PFSK-1 (cell line): ENCODE measurements at regions not wholly inside any gene's neighbourhood (a gene's known extent, or its start where the extent isn't known, plus 50 kb on each side); places are given as distances from the start of the nearest gene placed in this dataset.

Experiments used
- POLR2AphosphoS5 ChIP-seq: IDR thresholded peaks from 2 replicates; pipeline ENCODE4 v1.6.1; 2012; ENCODE audit warnings: low read depth, mild to moderate bottlenecking, control low read depth, low read length, moderate library complexity
- SIN3A ChIP-seq: IDR thresholded peaks from 2 replicates; pipeline ENCODE4 v1.6.1; 2012; ENCODE audit warnings: mild to moderate bottlenecking, low read length, moderate library complexity, borderline replicate concordance; ENCODE audit not compliant: insufficient read depth
- TAF1 ChIP-seq: IDR thresholded peaks from 2 replicates; pipeline ENCODE4 v1.6.1; 2012; ENCODE audit warnings: low read length, control low read depth, borderline replicate concordance; ENCODE audit not compliant: insufficient read depth
- TF ChIP-seq, protein P1 (sequence below), 2 experiments: IDR thresholded peaks; 2 replicates each; pipeline versions ENCODE4 v1.6.1 to v1.8.0; 2011 to 2012; ENCODE audit warnings: low read depth in 2 of 2, low read length in 2 of 2, control low read depth in 1 of 2, inconsistent platforms in 1 of 2, mild to moderate bottlenecking in 1 of 2, moderate library complexity in 1 of 2; ENCODE audit not compliant: insufficient read depth in 1 of 2

DNA sequence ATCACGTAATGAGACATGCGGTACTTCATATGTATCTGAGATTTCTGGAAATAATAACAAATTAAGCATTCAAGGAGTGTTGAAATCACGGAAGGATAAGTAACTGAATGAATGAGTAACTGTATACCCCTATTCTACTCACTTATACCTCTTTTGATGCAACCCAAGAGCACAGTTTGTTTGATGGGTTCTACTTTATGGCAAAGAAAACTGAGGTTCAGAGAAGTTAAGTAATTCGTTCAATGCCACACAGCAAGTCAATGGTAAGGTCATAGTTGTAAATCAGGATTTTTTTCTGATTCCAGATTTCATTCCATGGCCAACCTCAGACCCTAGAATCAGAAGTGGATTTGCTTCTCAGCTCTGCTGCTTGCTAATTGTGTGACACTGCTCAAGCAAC, 544.5 kb upstream of the TBX3 start:
- TF ChIP-seq POLR2AphosphoS5 (no peak), TAF1 (no peak), SIN3A (no peak)
- TF ChIP-seq, protein P1, sequence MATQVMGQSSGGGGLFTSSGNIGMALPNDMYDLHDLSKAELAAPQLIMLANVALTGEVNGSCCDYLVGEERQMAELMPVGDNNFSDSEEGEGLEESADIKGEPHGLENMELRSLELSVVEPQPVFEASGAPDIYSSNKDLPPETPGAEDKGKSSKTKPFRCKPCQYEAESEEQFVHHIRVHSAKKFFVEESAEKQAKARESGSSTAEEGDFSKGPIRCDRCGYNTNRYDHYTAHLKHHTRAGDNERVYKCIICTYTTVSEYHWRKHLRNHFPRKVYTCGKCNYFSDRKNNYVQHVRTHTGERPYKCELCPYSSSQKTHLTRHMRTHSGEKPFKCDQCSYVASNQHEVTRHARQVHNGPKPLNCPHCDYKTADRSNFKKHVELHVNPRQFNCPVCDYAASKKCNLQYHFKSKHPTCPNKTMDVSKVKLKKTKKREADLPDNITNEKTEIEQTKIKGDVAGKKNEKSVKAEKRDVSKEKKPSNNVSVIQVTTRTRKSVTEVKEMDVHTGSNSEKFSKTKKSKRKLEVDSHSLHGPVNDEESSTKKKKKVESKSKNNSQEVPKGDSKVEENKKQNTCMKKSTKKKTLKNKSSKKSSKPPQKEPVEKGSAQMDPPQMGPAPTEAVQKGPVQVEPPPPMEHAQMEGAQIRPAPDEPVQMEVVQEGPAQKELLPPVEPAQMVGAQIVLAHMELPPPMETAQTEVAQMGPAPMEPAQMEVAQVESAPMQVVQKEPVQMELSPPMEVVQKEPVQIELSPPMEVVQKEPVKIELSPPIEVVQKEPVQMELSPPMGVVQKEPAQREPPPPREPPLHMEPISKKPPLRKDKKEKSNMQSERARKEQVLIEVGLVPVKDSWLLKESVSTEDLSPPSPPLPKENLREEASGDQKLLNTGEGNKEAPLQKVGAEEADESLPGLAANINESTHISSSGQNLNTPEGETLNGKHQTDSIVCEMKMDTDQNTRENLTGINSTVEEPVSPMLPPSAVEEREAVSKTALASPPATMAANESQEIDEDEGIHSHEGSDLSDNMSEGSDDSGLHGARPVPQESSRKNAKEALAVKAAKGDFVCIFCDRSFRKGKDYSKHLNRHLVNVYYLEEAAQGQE (IDR thresholded peaks at IDR 0.05; ENCODE audit: insufficient read depth in 1 of 2, low read depth in 2 of 2, low read length in 2 of 2): no peak
